ENCODE measurements at regions not wholly inside any gene's neighbourhood (a gene's known extent, or its start where the extent isn't known, plus 50 kb on each side); places are given as distances from the start of the nearest gene placed in this dataset.

- TF ChIP-seq CTCF (IDR thresholded peaks at IDR 0.05; ENCODE audit: extremely low read depth in 1 of 2, insufficient read depth in 1 of 2, low read depth in 1 of 2, low read length in 2 of 2): no peak
- no peak for TF ChIP-seq POLR2A (IDR thresholded peaks at IDR 0.05; ENCODE audit: low read depth, low read length)
- TF ChIP-seq JUN (IDR thresholded peaks at IDR 0.05; ENCODE audit: borderline replicate concordance, insufficient read depth, insufficient read length, low read depth): no peak
- TF ChIP-seq POLR2AphosphoS5 (IDR thresholded peaks at IDR 0.05; ENCODE audit: insufficient read depth, low read depth, low read length): no peak
- TF ChIP-seq, protein P1, sequence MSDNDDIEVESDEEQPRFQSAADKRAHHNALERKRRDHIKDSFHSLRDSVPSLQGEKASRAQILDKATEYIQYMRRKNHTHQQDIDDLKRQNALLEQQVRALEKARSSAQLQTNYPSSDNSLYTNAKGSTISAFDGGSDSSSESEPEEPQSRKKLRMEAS (IDR thresholded peaks at IDR 0.05; ENCODE audit: insufficient read depth, insufficient read length): no peak
- no peak for TF ChIP-seq MYC (IDR thresholded peaks at IDR 0.05; ENCODE audit: low read depth, low read length)
Measured at GRCh38 chr4:19216476-19216875, 1035.2 kb upstream of the SLIT2 start.

Measured in endothelial cell of umbilical vein (primary cell).